Endodermal cell (in vitro differentiated cells): ENCODE measurements at regions not wholly inside any gene's neighbourhood (a gene's known extent, or its start where the extent isn't known, plus 50 kb on each side); places are given as distances from the start of the nearest gene placed in this dataset.

Experiments used
- DNase-seq: peaks from one replicate; pipeline ENCODE4 v3.0.0-alpha.2; 2017
- H3K27ac ChIP-seq: 2 replicates; pipeline ENCODE4 v1.5.1; 2013; ENCODE audit warnings: mild to moderate bottlenecking, low read depth, low read length, moderate library complexity
- H3K27me3 ChIP-seq: 2 replicates; pipeline ENCODE4 v1.6.1; 2013; ENCODE audit warnings: mild to moderate bottlenecking, low read length, moderate library complexity; ENCODE audit not compliant: insufficient read depth, control insufficient read depth, poor library complexity, severe bottlenecking
- H3K36me3 ChIP-seq: 2 replicates; pipeline ENCODE4 v1.7.0; 2013; ENCODE audit warnings: mild to moderate bottlenecking, low read length, moderate library complexity; ENCODE audit not compliant: control insufficient read depth, insufficient read depth
- H3K4me1 ChIP-seq: one replicate; pipeline ENCODE4 v1.7.0; 2013; ENCODE audit warnings: low read length; ENCODE audit not compliant: control insufficient read depth, insufficient read depth
- H3K4me3 ChIP-seq: 2 replicates; pipeline ENCODE4 v1.5.1; 2013; ENCODE audit warnings: mild to moderate bottlenecking, low read length, moderate library complexity
- H3K9ac ChIP-seq: 2 replicates; pipeline ENCODE4 v1.6.1; 2013; ENCODE audit warnings: mild to moderate bottlenecking, low read length, moderate library complexity; ENCODE audit not compliant: poor library complexity, severe bottlenecking; ENCODE audit errors: extremely low read depth
- H3K9me3 ChIP-seq: 2 replicates; pipeline ENCODE4 v1.6.1; 2013; ENCODE audit warnings: mild to moderate bottlenecking, low read length, moderate library complexity; ENCODE audit not compliant: control insufficient read depth
- H3K27ac Mint-ChIP-seq: 2 replicates; pipeline ENCODE4 v1.8.0; 2020; ENCODE audit warnings: mixed read lengths
- H3K27me3 Mint-ChIP-seq: 2 replicates; pipeline ENCODE4 v1.8.0; 2021; ENCODE audit warnings: mild to moderate bottlenecking, mixed read lengths; ENCODE audit not compliant: insufficient read depth
- H3K36me3 Mint-ChIP-seq: 2 replicates; pipeline ENCODE4 v1.8.0; 2020; ENCODE audit warnings: low read depth, mixed read lengths
- H3K4me1 Mint-ChIP-seq: 2 replicates; pipeline ENCODE4 v1.8.0; 2020; ENCODE audit warnings: mixed read lengths
- H3K4me3 Mint-ChIP-seq: 2 replicates; pipeline ENCODE4 v1.8.0; 2020; ENCODE audit warnings: mild to moderate bottlenecking, moderate library complexity, mixed read lengths
- H3K9me3 Mint-ChIP-seq: 2 replicates; pipeline ENCODE4 v1.8.0; 2020; ENCODE audit warnings: mild to moderate bottlenecking, mixed read lengths
- WGBS, 2 experiments: methylation state at CpG; one replicate each; pipeline versions ENCODE4 v1.1.5 to v1.1.7; 2013; ENCODE audit warnings: missing lambda C conversion rate in 2 of 2, mixed read lengths in 1 of 2; ENCODE audit not compliant: insufficient coverage in 1 of 2, insufficient read length in 1 of 2; 5-methylcytosine and 5-hydroxymethylcytosine counted together
- TF ChIP-seq, protein P1 (sequence below): fragments of 200-600 bp; sonication (generic); conservative IDR thresholded peaks from 2 replicates; pipeline ENCODE4 v1.5.0; 2021; ENCODE audit warnings: antibody characterized with exemption, mild to moderate bottlenecking

DNA sequence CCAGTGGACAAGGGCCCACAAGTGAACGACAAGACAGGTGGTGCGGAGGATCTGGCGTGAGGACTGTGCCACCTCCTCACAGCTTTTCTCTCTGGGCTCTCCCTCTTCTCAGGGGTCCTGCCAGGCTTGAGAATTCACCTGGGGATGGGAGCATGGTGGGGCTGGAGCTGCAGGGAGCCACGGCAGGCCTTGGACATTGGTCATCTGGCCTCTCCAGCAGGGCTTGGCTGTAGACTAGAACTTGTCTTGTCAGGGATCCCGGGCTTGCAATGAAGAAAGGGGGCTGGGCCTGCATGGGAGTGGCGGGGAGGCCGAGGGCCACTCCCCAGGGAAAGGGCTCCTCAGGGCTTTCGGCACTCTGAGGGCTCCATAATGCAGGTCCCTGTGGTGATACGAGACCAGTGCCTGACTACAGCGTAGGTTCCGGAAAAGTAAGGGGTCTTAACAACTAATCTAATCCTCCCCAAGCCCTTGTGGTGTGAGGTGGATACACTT is 126.7 kb downstream of the MACROH2A1 start:
- Histone ChIP-seq H3K9me3 (no peaks in the 10 kb centered on the region), H3K4me3 (no peak overlapping the region), H3K36me3 (no peaks in the 10 kb centered on the region), H3K9ac (no peak overlapping the region), H3K27ac (no peak overlapping the region), H3K27me3 (peaks cover 5% of the 10 kb centered on the region), H3K4me1 (no peaks in the 10 kb centered on the region)
- Mint-ChIP-seq H3K27ac (no peak overlapping the region), H3K4me3 (no peak overlapping the region), H3K4me1 (peaks cover 17% of the 10 kb centered on the region), H3K36me3 (no peaks in the 10 kb centered on the region), H3K27me3 (peaks cover 26% of the 10 kb centered on the region), H3K9me3 (no peaks in the 10 kb centered on the region)
- TF ChIP-seq, protein P1, sequence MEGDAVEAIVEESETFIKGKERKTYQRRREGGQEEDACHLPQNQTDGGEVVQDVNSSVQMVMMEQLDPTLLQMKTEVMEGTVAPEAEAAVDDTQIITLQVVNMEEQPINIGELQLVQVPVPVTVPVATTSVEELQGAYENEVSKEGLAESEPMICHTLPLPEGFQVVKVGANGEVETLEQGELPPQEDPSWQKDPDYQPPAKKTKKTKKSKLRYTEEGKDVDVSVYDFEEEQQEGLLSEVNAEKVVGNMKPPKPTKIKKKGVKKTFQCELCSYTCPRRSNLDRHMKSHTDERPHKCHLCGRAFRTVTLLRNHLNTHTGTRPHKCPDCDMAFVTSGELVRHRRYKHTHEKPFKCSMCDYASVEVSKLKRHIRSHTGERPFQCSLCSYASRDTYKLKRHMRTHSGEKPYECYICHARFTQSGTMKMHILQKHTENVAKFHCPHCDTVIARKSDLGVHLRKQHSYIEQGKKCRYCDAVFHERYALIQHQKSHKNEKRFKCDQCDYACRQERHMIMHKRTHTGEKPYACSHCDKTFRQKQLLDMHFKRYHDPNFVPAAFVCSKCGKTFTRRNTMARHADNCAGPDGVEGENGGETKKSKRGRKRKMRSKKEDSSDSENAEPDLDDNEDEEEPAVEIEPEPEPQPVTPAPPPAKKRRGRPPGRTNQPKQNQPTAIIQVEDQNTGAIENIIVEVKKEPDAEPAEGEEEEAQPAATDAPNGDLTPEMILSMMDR, result no peak
- 82 to 95% methylated on average over 2 to 11 of the region's 11 CpGs for WGBS, 2 experiments
- DNase-seq, result no peak

DNA sequence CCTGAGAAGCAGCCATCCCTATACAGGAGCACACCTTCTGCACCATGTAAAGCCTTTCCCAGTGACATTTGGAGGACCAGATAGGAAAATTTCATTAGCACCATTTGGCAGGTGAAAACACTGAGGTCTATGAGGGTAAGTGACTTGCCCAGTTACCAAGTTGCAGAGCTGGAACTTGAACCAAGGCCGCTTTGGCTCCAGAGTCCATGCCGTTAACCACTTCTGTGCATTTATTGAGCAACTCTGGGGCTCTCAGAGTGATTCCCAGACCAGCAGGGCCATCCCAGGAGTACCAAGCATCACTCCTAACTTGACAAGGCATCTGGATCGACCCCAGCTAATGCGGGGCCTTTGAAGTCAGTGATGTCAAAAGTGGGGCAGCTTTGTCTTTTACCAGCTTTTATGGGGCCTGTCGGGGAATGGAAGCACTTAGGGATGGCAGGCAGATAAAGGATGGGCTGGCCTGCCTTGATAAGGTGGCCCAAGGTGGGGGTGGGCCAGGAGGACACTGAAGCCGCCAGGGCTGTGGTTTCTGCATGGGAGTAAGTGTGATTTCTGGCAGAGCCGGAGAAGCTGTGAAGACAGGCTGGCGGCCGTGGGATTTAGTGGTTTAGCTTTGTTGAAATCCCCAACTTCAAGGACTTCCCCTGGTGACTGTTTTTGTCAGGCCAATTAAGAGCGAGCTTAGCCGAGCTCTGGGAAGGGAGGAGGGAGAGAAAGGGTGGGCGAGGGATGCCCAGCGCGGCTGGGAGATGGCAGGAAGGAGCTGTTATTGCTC is 127.3 kb downstream of the MACROH2A1 start:
- no peak overlapping the region for H3K27ac Mint-ChIP-seq
- H3K36me3 ChIP-seq, result no peaks in the 10 kb centered on the region
- H3K9me3 ChIP-seq, result no peaks in the 10 kb centered on the region
- no peaks in the 10 kb centered on the region for H3K9me3 Mint-ChIP-seq
- H3K4me1 Mint-ChIP-seq, result peaks cover 17% of the 10 kb centered on the region
- TF ChIP-seq, protein P1, result no peak
- H3K4me3 Mint-ChIP-seq, result no peak overlapping the region
- H3K27me3 ChIP-seq, result peaks cover 1% of the 10 kb centered on the region
- peaks cover 26% of the 10 kb centered on the region for H3K27me3 Mint-ChIP-seq
- H3K4me3 ChIP-seq, result no peak overlapping the region
- 72 to 75% methylated on average over 10 to 14 of the region's 14 CpGs for WGBS, 2 experiments
- no peaks in the 10 kb centered on the region for H3K36me3 Mint-ChIP-seq
- no peaks in the 10 kb centered on the region for H3K4me1 ChIP-seq
- H3K27ac ChIP-seq, result no peak overlapping the region
- no peak for DNase-seq
- H3K9ac ChIP-seq, result no peak overlapping the region

DNA sequence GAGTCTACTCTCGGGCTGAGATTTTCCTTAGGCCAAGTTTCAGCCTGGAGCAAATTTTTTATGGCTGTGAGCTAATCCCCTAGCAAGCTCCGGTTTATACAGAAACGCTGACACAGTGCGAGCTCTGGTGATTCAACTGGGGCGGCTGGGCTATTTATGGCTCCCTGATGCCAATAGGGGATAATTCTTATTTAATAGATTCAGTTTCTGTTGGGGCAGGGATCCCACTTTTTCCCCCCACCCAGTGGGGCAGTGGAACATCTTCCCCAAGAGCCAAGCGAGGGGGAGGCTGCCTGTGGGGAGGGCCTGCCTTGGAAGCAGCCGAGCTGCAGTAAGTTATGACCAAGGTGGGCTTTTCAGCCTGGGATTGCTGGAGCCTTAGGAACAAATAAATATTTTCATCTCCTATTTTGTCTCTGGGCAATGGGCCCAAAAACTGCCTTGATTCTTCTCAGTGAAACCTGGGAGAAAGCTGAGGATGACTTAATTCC is 129.1 kb downstream of the MACROH2A1 start:
- H3K27me3 Mint-ChIP-seq, result peaks cover 16% of the 10 kb centered on the region
- Histone ChIP-seq H3K36me3 (no peaks in the 10 kb centered on the region), H3K9ac (no peak overlapping the region), H3K4me1 (no peaks in the 10 kb centered on the region), H3K4me3 (no peak overlapping the region), H3K27ac (no peak overlapping the region), H3K9me3 (no peaks in the 10 kb centered on the region), H3K27me3 (no peaks in the 10 kb centered on the region)
- 88 to 89% methylated on average over 2 to 7 of the region's 7 CpGs for WGBS, 2 experiments
- TF ChIP-seq, protein P1, result no peak
- no peaks in the 10 kb centered on the region for H3K9me3 Mint-ChIP-seq
- no peak overlapping the region for H3K27ac Mint-ChIP-seq
- peaks cover 20% of the 10 kb centered on the region for H3K4me1 Mint-ChIP-seq
- no peak overlapping the region for H3K4me3 Mint-ChIP-seq
- no peak for DNase-seq
- no peaks in the 10 kb centered on the region for H3K36me3 Mint-ChIP-seq
